ENCODE measurements at regions not wholly inside any gene's neighbourhood (a gene's known extent, or its start where the extent isn't known, plus 50 kb on each side); places are given as distances from the start of the nearest gene placed in this dataset.

DNA sequence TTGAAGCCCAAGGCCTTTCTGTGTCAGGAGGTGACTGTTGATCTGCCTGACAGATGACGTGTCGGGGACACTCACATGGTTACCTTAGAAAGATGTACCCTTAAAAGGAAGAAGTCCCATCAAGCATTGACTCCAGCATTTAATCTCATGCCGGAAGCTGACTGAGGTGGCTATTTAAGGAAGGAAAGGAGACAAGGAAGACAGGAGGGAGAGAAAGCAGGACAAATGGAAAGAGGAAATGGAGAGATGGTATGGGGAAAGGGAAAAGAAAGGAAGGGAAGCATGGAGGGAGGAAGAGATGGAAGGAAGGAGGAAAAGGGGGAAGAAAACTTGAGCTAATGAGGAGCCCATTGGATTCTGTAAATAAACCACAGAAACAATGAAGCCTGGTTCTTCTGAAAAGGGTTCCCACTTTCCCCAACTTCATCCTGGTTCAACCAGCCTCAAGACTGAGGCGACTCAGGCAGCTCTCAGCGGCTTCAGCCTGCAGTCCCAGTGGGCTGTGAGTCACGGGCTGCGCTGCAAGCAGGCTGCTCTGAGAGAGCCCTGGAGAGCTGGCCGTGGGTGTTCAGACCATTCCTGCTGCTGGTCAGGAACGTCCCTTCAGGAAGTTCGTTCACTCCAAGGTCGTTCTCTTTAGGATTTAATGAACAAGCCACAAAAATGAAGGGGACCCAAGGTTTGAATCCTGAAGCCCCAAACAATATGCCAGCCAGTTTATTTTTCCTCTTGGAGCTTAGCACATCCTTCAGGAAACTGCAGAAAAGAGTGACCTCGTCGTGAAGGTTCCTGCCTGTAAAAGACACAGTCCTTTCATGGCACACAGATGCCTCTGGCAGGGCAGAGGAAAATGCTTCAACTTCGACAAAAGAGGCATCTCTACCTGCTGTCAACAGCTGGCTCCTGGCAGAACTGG lies 69.6 kb upstream of the THBS1 start:
- Histone ChIP-seq H3K4me3 (ENCODE audit: low read depth, low read length, poor library complexity, severe bottlenecking) (no peak overlapping the region), H3K4me1 (ENCODE audit: insufficient read depth, low read length, poor library complexity, severe bottlenecking) (no peaks in the 10 kb centered on the region), H3K9me2 (ENCODE audit: insufficient read depth, low read length) (no peaks in the 10 kb centered on the region), H4K20me1 (ENCODE audit: insufficient read depth, low read length) (no peaks in the 10 kb centered on the region), H3K79me2 (ENCODE audit: insufficient read depth, low read depth, low read length) (no peaks in the 10 kb centered on the region), H3K9me3 (ENCODE audit: low read length) (peaks cover 5% of the 10 kb centered on the region; the same call in 1 of the 2 replicates), H3K36me3 (ENCODE audit: insufficient read depth, low read length) (no peaks in the 10 kb centered on the region), H2AFZ (ENCODE audit: low read length) (no peak overlapping the region), H3K4me2 (ENCODE audit: low read length) (no peak overlapping the region), H3K27ac (ENCODE audit: low read depth, low read length, poor library complexity, severe bottlenecking) (no peak overlapping the region)
- DNase-seq (ENCODE audit: low spot score): no peak
- POLR2A ChIA-PET: interaction anchor here (0.5 kb wide), 1 partner anchor 1804 kb away, joined by 4 read pairs; no protein-coding TSS in a partner anchor
- intact Hi-C loops (cut with micrococcal nuclease; ENCODE audit: unreplicated experiment): no loop called here
- no TSS peak for BruUV-seq (replicated peaks)
- TF ChIP-seq EZH2phosphoT487 (IDR thresholded peaks at IDR 0.05; ENCODE audit: borderline replicate concordance, low read depth, low read length) (no peak), CTCF (conservative IDR thresholded peaks at IDR 0.05; ENCODE audit: low read length) (no peak)
- CTCF ChIA-PET (ENCODE audit: unreplicated experiment): no interaction called here

DNA sequence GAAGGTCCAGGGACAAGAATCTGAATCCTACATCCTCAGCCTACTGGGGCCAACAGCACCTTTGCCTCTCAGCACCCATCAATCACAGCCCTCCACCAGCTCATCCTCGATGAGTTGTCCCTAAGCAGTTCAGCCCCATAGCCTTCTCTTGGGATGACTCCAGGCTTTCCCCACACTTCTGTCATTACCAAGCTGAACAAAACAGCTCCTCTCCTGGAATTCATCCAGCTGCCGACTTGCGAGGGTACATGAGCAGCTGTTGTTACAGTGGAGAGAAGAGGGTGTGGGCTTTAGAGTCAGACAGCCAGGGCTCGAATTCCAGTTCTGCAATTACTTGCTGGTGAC lies 69.0 kb upstream of the THBS1 start:
- Histone ChIP-seq H3K4me1 (ENCODE audit: insufficient read depth, low read length, poor library complexity, severe bottlenecking) (no peaks in the 10 kb centered on the region), H3K9me3 (ENCODE audit: low read length) (peaks cover 5% of the 10 kb centered on the region; the same call in 1 of the 2 replicates), H3K79me2 (ENCODE audit: insufficient read depth, low read depth, low read length) (no peaks in the 10 kb centered on the region), H3K27ac (ENCODE audit: low read depth, low read length, poor library complexity, severe bottlenecking) (no peak overlapping the region), H3K9me2 (ENCODE audit: insufficient read depth, low read length) (no peaks in the 10 kb centered on the region), H3K36me3 (ENCODE audit: insufficient read depth, low read length) (no peaks in the 10 kb centered on the region), H3K4me3 (ENCODE audit: low read depth, low read length, poor library complexity, severe bottlenecking) (no peak overlapping the region), H2AFZ (ENCODE audit: low read length) (no peak overlapping the region), H3K4me2 (ENCODE audit: low read length) (no peak overlapping the region), H4K20me1 (ENCODE audit: insufficient read depth, low read length) (no peaks in the 10 kb centered on the region)
- DNase-seq (ENCODE audit: low spot score): no peak
- intact Hi-C loops (cut with micrococcal nuclease; ENCODE audit: unreplicated experiment): no loop called here
- CTCF ChIA-PET (ENCODE audit: unreplicated experiment): interaction anchor here (1.1 kb wide), 1 partner anchor 25 kb away, joined by 3 read pairs; no protein-coding TSS in a partner anchor
- POLR2A ChIA-PET: interaction anchor here (0.5 kb wide), 1 partner anchor 1803 kb away, joined by 4 read pairs; no protein-coding TSS in a partner anchor
- TF ChIP-seq CTCF (conservative IDR thresholded peaks at IDR 0.05; ENCODE audit: low read length) (no peak), EZH2phosphoT487 (IDR thresholded peaks at IDR 0.05; ENCODE audit: borderline replicate concordance, low read depth, low read length) (no peak)
- BruUV-seq (replicated peaks): no TSS peak

GRCh38 chr15:39512643-39513042 lies 68.2 kb upstream of the THBS1 start:
- no peak for DNase-seq (ENCODE audit: low spot score)
- TF ChIP-seq CTCF (conservative IDR thresholded peaks at IDR 0.05; ENCODE audit: low read length) (no peak), EZH2phosphoT487 (IDR thresholded peaks at IDR 0.05; ENCODE audit: borderline replicate concordance, low read depth, low read length) (no peak)
- Histone ChIP-seq H3K4me2 (ENCODE audit: low read length) (no peak overlapping the region), H2AFZ (ENCODE audit: low read length) (no peak overlapping the region), H3K9me3 (ENCODE audit: low read length) (peaks cover 5% of the 10 kb centered on the region; the same call in 1 of the 2 replicates), H3K36me3 (ENCODE audit: insufficient read depth, low read length) (no peaks in the 10 kb centered on the region), H3K4me3 (ENCODE audit: low read depth, low read length, poor library complexity, severe bottlenecking) (no peak overlapping the region), H3K9me2 (ENCODE audit: insufficient read depth, low read length) (no peaks in the 10 kb centered on the region), H4K20me1 (ENCODE audit: insufficient read depth, low read length) (no peaks in the 10 kb centered on the region), H3K4me1 (ENCODE audit: insufficient read depth, low read length, poor library complexity, severe bottlenecking) (no peaks in the 10 kb centered on the region), H3K79me2 (ENCODE audit: insufficient read depth, low read depth, low read length) (no peaks in the 10 kb centered on the region), H3K27ac (ENCODE audit: low read depth, low read length, poor library complexity, severe bottlenecking) (no peak overlapping the region)
- CTCF ChIA-PET (ENCODE audit: unreplicated experiment): interaction anchor here (1.1 kb wide), 1 partner anchor 24 kb away, joined by 3 read pairs; no protein-coding TSS in a partner anchor
- intact Hi-C loops (cut with micrococcal nuclease; ENCODE audit: unreplicated experiment): no loop called here
- BruUV-seq (replicated peaks): no TSS peak
- POLR2A ChIA-PET: no interaction called here

Measured in OCI-LY7 (cell line).